HCT116 (cell line): ENCODE measurements at regions not wholly inside any gene's neighbourhood (a gene's known extent, or its start where the extent isn't known, plus 50 kb on each side); places are given as distances from the start of the nearest gene placed in this dataset.

Source experiments
- ATAC-seq: fragments of 200-7000 bp; cut with Tn5 transposase; 2 replicates; pipeline ENCODE4 v1.9.1; 2020; ENCODE audit warnings: mild to moderate bottlenecking, moderate library complexity
- BruUV-seq: library from RNA; stranded (reverse); fragments of 400-500 nt; replicated peaks from 2 replicates; lab custom pipeline; 2021; lab: Mats Ljungman, UMichigan
- CTCF ChIA-PET: fragments of 300-600 bp; sonication (Branson Sonifier 250); formaldehyde crosslinking; loops from one replicate; lab custom pipeline; 2021; ENCODE audit warnings: antibody characterized with exemption; lab: Charles Lee
- POLR2A ChIA-PET: fragments of 300-600, 350-600 bp; sonication (Branson Sonifier 250); formaldehyde crosslinking; loops from one replicate; lab custom pipeline; 2021; ENCODE audit warnings: antibody characterized with exemption; lab: Charles Lee
- RAD21 ChIA-PET, 2 experiments: fragments of 300-600 bp; sonication (Branson Sonifier 250); formaldehyde crosslinking; loops; one replicate each; lab custom pipeline; 2023; ENCODE audit warnings: low total read pairs in 2 of 2; ENCODE audit not compliant: uncharacterized antibody in 2 of 2, unreplicated experiment in 2 of 2, low non-redundant PET in 1 of 2; lab: Charles Lee
- DNase-seq: peaks from one replicate; pipeline ENCODE4 v3.0.0-alpha.2; 2010; ENCODE audit warnings: low read depth, low spot score
- H2AFZ ChIP-seq: fragments of 200-600 bp; shearing (Covaris generic), sonication (generic); 2 replicates; pipeline ENCODE4 v1.6.1; 2017; ENCODE audit warnings: low read depth, mixed run types, mixed read lengths, antibody characterized with exemption, low read length; ENCODE audit not compliant: poor library complexity, severe bottlenecking
- H3K27ac ChIP-seq: 2 replicates; pipeline ENCODE4 v1.5.1; 2012; ENCODE audit warnings: low read depth, low read length
- H3K27me3 ChIP-seq: fragments of 200-600 bp; sonication (generic); 2 replicates; pipeline ENCODE4 v1.6.1; 2016; ENCODE audit warnings: mixed run types, low read length, mixed read lengths; ENCODE audit not compliant: insufficient read depth
- H3K36me3 ChIP-seq, 2 experiments: fragments of 200-500 bp in 1 of 2; fragments of 200-600 bp in 1 of 2; sonication (Bioruptor generic) in 1 of 2; sonication (generic) in 1 of 2; 2 replicates each; pipeline versions ENCODE4 v1.5.1 to v1.6.1; 2014 to 2016; ENCODE audit warnings: low read length in 2 of 2, inconsistent platforms in 1 of 2, mixed read lengths in 1 of 2, mixed run types in 1 of 2; ENCODE audit not compliant: insufficient read depth in 2 of 2, control insufficient read depth in 1 of 2
- H3K4me1 ChIP-seq, 2 experiments: fragments of 200-600 bp in 1 of 2; sonication (generic) in 1 of 2; 2 replicates each; pipeline versions ENCODE4 v1.5.1 to v1.6.1; 2012 to 2017; ENCODE audit warnings: low read length in 2 of 2, inconsistent platforms in 1 of 2, mild to moderate bottlenecking in 1 of 2, mixed read lengths in 1 of 2, mixed run types in 1 of 2, moderate library complexity in 1 of 2; ENCODE audit not compliant: insufficient read depth in 2 of 2, control insufficient read depth in 1 of 2
- H3K4me2 ChIP-seq: fragments of 200-600 bp; sonication (generic); 2 replicates; pipeline ENCODE4 v1.6.1; 2017; ENCODE audit warnings: mixed run types, low read length, mixed read lengths
- H3K4me3 ChIP-seq, 2 experiments: fragments of 200-600 bp in 1 of 2; sonication (generic) in 1 of 2; replicated peaks in 1 of 2; 2 replicates each; pipeline ENCODE4 v1.5.1; 2011 to 2016; ENCODE audit warnings: low read length in 2 of 2, control low read depth in 1 of 2, low read depth in 1 of 2, mild to moderate bottlenecking in 1 of 2, mixed read lengths in 1 of 2, mixed run types in 1 of 2
- H3K79me2 ChIP-seq: fragments of 200-600 bp; sonication (generic); 2 replicates; pipeline ENCODE4 v1.6.1; 2017; ENCODE audit warnings: mild to moderate bottlenecking, mixed run types, low read length, moderate library complexity, mixed read lengths; ENCODE audit not compliant: insufficient read depth
- H3K9ac ChIP-seq: fragments of 200-600 bp; sonication (generic); 2 replicates; pipeline ENCODE4 v1.6.1; 2016; ENCODE audit warnings: low read length, mixed read lengths
- H3K9me2 ChIP-seq: fragments of 200-600 bp; sonication (generic), shearing (Covaris generic); 2 replicates; pipeline ENCODE4 v1.6.1; 2017; ENCODE audit warnings: mixed run types, mild to moderate bottlenecking, moderate library complexity; ENCODE audit not compliant: insufficient read depth
- H3K9me3 ChIP-seq, 2 experiments: fragments of 200-500 bp in 1 of 2; fragments of 200-600 bp in 1 of 2; sonication (Bioruptor generic) in 1 of 2; sonication (generic) in 1 of 2; 2 replicates each; pipeline ENCODE4 v1.6.1; 2014 to 2017; ENCODE audit warnings: low read length in 2 of 2, mixed read lengths in 2 of 2, inconsistent platforms in 1 of 2, low read depth in 1 of 2, mild to moderate bottlenecking in 1 of 2, mixed run types in 1 of 2, moderate library complexity in 1 of 2; ENCODE audit not compliant: control insufficient read depth in 1 of 2, insufficient read depth in 1 of 2
- H4K20me1 ChIP-seq: fragments of 200-600 bp; sonication (generic), shearing (Covaris generic); 2 replicates; pipeline ENCODE4 v1.6.1; 2017; ENCODE audit warnings: mixed run types, mild to moderate bottlenecking, moderate library complexity; ENCODE audit not compliant: insufficient read depth
- CEBPB ChIP-seq: IDR thresholded peaks from 2 replicates; pipeline ENCODE4 v1.6.1; 2012; ENCODE audit warnings: low read depth
- ELF1 ChIP-seq: IDR thresholded peaks from 2 replicates; pipeline ENCODE4 v1.6.1; 2012; ENCODE audit warnings: low read depth, borderline replicate concordance
- FOSL1 ChIP-seq: IDR thresholded peaks from 2 replicates; pipeline ENCODE4 v1.6.1; 2012; ENCODE audit warnings: low read depth
- MAX ChIP-seq: IDR thresholded peaks from 2 replicates; pipeline ENCODE4 v1.6.1; 2012
- POLR2A ChIP-seq: IDR thresholded peaks from 2 replicates; pipeline ENCODE4 v1.7.0; 2011; ENCODE audit warnings: borderline replicate concordance; ENCODE audit not compliant: insufficient read depth, insufficient read length; ENCODE audit errors: extremely low read depth
- RAD21 ChIP-seq: IDR thresholded peaks from 2 replicates; pipeline ENCODE4 v1.6.1; 2012; ENCODE audit warnings: low read depth, mild to moderate bottlenecking
- SRF ChIP-seq: IDR thresholded peaks from 2 replicates; pipeline ENCODE4 v1.6.1; 2012; ENCODE audit warnings: low read depth
- YY1 ChIP-seq: IDR thresholded peaks from 2 replicates; pipeline ENCODE4 v1.6.1; 2011; ENCODE audit warnings: low read length, low read depth, moderate library complexity, mild to moderate bottlenecking; ENCODE audit not compliant: insufficient replicate concordance; ENCODE audit errors: extremely low read depth
- ZFX ChIP-seq: fragments of 450-650 bp; IDR thresholded peaks from 2 replicates; pipeline ENCODE4 v1.6.1; 2017
- intact Hi-C: fragments of 100-400 bp; cut with micrococcal nuclease; formaldehyde crosslinking; loops from 2 replicates; pipeline ENCODE4 v1.10.0; 2022
- TF ChIP-seq, protein P1 (sequence below): IDR thresholded peaks from 2 replicates; pipeline ENCODE4 v1.6.1; 2012
- TF ChIP-seq, protein P2 (sequence below): IDR thresholded peaks from 2 replicates; pipeline ENCODE4 v1.6.1; 2012; ENCODE audit warnings: low read depth
- TF ChIP-seq, protein P3 (sequence below): IDR thresholded peaks from 2 replicates; pipeline ENCODE4 v1.6.1; 2011; ENCODE audit warnings: mild to moderate bottlenecking, low read length, moderate library complexity; ENCODE audit not compliant: insufficient replicate concordance; ENCODE audit errors: extremely low read depth

DNA sequence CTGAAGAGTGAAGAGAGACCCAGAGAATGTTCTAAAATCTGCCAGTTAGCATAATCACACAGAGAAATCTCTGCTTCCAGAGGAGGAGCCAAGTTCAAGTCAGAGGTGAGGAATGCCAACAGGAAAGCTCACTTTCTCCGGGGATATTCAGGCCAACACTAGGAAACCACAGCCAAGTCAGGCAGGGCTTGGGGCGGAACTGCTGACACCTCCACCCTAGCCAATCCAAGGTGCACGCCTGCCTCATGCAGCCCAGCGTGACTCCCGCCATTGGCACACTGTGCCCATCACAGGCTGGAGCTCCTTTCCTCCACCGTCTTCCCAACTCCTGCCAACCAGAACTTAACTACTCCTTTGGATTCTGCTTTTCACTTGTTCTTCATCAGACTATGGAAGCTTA is 374.3 kb upstream of the CCDC196 start:
- ChIA-PET RAD21 (no interaction called here), CTCF (no interaction called here), POLR2A (no interaction called here)
- no peaks in the 10 kb centered on the region for H4K20me1 ChIP-seq
- H3K9me3 ChIP-seq = no peaks in the 10 kb centered on the region
- DNase-seq = no peak
- H3K4me3 ChIP-seq = no peak overlapping the region
- H3K4me2 ChIP-seq = no peak overlapping the region
- H3K4me1 ChIP-seq = peaks cover 0 to 11% of the 10 kb centered on the region in 2 experiments; a peak in 1 of 4 replicates
- intact Hi-C loops = no loop called here
- no peaks in the 10 kb centered on the region for H3K36me3 ChIP-seq
- no peaks in the 10 kb centered on the region for H3K9me2 ChIP-seq
- no peaks in the 10 kb centered on the region for H3K79me2 ChIP-seq
- H3K9ac ChIP-seq = no peak overlapping the region
- BruUV-seq = no TSS peak
- no peak overlapping the region for H3K27ac ChIP-seq
- no peaks in the 10 kb centered on the region for H3K27me3 ChIP-seq
- H2AFZ ChIP-seq = no peak overlapping the region
- ATAC-seq = no peak
- TF ChIP-seq SRF = no peak
- TF ChIP-seq ZFX = no peak
- TF ChIP-seq ELF1 = no peak
- TF ChIP-seq, protein P1, sequence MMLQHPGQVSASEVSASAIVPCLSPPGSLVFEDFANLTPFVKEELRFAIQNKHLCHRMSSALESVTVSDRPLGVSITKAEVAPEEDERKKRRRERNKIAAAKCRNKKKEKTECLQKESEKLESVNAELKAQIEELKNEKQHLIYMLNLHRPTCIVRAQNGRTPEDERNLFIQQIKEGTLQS = no peak
- TF ChIP-seq, protein P2, sequence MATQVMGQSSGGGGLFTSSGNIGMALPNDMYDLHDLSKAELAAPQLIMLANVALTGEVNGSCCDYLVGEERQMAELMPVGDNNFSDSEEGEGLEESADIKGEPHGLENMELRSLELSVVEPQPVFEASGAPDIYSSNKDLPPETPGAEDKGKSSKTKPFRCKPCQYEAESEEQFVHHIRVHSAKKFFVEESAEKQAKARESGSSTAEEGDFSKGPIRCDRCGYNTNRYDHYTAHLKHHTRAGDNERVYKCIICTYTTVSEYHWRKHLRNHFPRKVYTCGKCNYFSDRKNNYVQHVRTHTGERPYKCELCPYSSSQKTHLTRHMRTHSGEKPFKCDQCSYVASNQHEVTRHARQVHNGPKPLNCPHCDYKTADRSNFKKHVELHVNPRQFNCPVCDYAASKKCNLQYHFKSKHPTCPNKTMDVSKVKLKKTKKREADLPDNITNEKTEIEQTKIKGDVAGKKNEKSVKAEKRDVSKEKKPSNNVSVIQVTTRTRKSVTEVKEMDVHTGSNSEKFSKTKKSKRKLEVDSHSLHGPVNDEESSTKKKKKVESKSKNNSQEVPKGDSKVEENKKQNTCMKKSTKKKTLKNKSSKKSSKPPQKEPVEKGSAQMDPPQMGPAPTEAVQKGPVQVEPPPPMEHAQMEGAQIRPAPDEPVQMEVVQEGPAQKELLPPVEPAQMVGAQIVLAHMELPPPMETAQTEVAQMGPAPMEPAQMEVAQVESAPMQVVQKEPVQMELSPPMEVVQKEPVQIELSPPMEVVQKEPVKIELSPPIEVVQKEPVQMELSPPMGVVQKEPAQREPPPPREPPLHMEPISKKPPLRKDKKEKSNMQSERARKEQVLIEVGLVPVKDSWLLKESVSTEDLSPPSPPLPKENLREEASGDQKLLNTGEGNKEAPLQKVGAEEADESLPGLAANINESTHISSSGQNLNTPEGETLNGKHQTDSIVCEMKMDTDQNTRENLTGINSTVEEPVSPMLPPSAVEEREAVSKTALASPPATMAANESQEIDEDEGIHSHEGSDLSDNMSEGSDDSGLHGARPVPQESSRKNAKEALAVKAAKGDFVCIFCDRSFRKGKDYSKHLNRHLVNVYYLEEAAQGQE = no peak
- no peak for TF ChIP-seq CEBPB
- TF ChIP-seq YY1 = no peak
- TF ChIP-seq MAX = no peak
- no peak for TF ChIP-seq POLR2A
- TF ChIP-seq, protein P3, sequence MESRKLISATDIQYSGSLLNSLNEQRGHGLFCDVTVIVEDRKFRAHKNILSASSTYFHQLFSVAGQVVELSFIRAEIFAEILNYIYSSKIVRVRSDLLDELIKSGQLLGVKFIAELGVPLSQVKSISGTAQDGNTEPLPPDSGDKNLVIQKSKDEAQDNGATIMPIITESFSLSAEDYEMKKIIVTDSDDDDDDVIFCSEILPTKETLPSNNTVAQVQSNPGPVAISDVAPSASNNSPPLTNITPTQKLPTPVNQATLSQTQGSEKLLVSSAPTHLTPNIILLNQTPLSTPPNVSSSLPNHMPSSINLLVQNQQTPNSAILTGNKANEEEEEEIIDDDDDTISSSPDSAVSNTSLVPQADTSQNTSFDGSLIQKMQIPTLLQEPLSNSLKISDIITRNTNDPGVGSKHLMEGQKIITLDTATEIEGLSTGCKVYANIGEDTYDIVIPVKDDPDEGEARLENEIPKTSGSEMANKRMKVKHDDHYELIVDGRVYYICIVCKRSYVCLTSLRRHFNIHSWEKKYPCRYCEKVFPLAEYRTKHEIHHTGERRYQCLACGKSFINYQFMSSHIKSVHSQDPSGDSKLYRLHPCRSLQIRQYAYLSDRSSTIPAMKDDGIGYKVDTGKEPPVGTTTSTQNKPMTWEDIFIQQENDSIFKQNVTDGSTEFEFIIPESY = no peak
- TF ChIP-seq FOSL1 = no peak
- no peak for TF ChIP-seq RAD21
